Rectal smooth muscle tissue (tissue), 1 donor: ENCODE measurements at regions not wholly inside any gene's neighbourhood (a gene's known extent, or its start where the extent isn't known, plus 50 kb on each side); places are given as distances from the start of the nearest gene placed in this dataset.
"Not testable (repeated sequence)": the region's sequence is repeated elsewhere in the genome, so short reads cannot be mapped to it uniquely, and the experiment has no call there.

Source experiments
- H3K27ac ChIP-seq: one replicate; pipeline ENCODE4 v1.7.0; 2013; ENCODE audit warnings: low read depth, low read length, inconsistent platforms
- H3K27me3 ChIP-seq: one replicate; pipeline ENCODE4 v1.7.0; 2013; ENCODE audit warnings: low read length; ENCODE audit not compliant: control insufficient read depth, insufficient read depth
- H3K36me3 ChIP-seq: one replicate; pipeline ENCODE4 v1.7.0; 2013; ENCODE audit warnings: low read length; ENCODE audit not compliant: control insufficient read depth, insufficient read depth
- H3K4me1 ChIP-seq: one replicate; pipeline ENCODE4 v1.7.0; 2013; ENCODE audit warnings: low read length; ENCODE audit not compliant: control insufficient read depth, insufficient read depth
- H3K4me3 ChIP-seq: one replicate; pipeline ENCODE4 v1.7.0; 2013; ENCODE audit warnings: low read length
- H3K9ac ChIP-seq: one replicate; pipeline ENCODE4 v1.7.0; 2013; ENCODE audit warnings: low read length

DNA sequence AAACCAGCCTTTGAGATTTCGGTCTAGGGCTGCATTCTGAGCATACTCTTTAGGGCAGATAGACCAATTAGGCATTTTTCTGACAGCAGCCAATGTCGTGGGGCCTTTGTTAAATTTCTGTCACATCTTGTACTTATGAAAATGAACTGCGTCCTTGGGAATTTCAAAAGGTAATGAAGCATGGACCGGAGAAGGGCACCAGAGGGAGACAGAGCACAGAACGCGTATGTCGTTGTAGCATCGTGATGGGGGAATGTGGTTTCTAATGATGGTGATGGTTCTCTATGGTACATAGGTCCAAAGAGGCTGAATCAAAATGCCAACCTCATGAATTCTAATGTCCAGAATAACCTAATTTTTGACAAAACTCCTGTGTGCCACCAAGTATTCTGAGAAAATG, 483.9 kb upstream of the CRIM1 start:
- H3K36me3 ChIP-seq = no peaks in the 10 kb centered on the region
- no peaks in the 10 kb centered on the region for H3K27me3 ChIP-seq
- no peak overlapping the region for H3K27ac ChIP-seq
- no peaks in the 10 kb centered on the region for H3K4me1 ChIP-seq
- no peak overlapping the region for H3K4me3 ChIP-seq
- H3K9ac ChIP-seq = no peak overlapping the region

DNA sequence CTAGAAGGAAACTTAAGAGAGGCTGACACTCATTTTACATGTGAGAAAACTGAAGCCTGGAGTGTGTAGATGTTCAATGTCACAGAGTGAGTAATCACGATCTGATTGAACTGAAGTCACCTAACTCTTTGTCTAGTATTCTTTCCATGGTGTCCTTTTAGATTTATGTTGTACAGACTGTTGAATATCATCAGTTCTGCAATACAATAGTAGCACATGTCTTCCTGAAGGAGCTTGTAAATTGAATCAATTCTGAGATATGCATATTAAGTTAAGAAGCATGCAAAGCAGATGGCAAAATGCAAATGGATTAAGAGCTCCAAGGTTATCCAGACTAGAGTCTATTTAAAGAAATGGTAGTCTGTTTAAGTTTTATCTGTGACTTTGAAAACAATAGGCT, 484.9 kb upstream of the CRIM1 start:
- H3K27ac ChIP-seq = no peak overlapping the region
- H3K9ac ChIP-seq = no peak overlapping the region
- H3K4me3 ChIP-seq = no peak overlapping the region
- H3K27me3 ChIP-seq = no peaks in the 10 kb centered on the region
- H3K36me3 ChIP-seq = no peaks in the 10 kb centered on the region
- H3K4me1 ChIP-seq = no peaks in the 10 kb centered on the region

DNA sequence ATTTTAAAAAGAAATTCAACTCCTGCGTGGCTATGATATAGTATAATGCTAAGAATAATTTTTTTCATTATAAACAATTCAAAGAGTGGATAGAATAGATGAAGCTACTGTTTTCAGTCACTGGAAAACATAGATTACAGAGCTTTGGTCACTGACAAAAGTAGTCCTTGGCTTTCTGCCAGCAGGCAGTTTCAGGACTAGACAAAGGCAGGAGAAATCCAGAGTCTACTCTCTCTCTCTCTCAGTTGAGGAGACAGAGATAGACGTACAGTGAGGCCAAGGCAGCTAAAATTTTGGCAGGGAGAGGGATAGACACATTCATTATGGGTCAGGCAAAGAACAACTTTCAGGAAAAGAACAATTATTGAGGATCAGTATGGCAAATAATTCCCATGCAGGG, 491.4 kb upstream of the CRIM1 start:
- no peak overlapping the region for H3K27ac ChIP-seq

GRCh38 chr2:35858216-35858615, 497.4 kb upstream of the CRIM1 start:
- Histone ChIP-seq H3K36me3 (no peaks in the 10 kb centered on the region), H3K4me1 (no peaks in the 10 kb centered on the region), H3K27ac (no peak overlapping the region), H3K9ac (no peak overlapping the region), H3K4me3 (no peak overlapping the region), H3K27me3 (no peaks in the 10 kb centered on the region)

More for the DNA sequence above, 491.4 kb upstream of the CRIM1 start:
- no peak overlapping the region for H3K9ac ChIP-seq
- H3K4me3 ChIP-seq = no peak overlapping the region
- H3K27me3 ChIP-seq = no peaks in the 10 kb centered on the region
- no peaks in the 10 kb centered on the region for H3K36me3 ChIP-seq
- H3K4me1 ChIP-seq = no peaks in the 10 kb centered on the region

DNA sequence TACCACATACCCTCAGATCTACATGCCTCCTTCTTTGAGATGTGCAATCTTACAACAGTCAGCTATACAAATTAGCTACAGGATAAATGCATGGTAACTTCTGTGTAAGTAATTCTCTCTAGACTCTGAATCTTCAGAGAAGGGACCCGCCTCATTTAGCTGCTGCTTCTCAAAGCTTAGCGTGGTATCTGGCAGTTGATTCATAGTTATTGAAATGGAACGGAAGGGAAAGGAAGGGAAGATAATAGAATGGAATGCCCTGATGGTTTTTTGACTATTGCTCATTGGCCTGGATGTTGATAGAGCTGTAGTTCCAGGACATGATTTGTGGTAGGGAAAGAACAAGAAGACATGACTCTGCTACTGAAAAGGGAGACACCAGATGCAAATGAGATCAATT, 498.1 kb upstream of the CRIM1 start:
- Histone ChIP-seq H3K36me3 (no peaks in the 10 kb centered on the region), H3K9ac (no peak overlapping the region), H3K4me1 (no peaks in the 10 kb centered on the region), H3K27ac (no peak overlapping the region), H3K4me3 (no peak overlapping the region), H3K27me3 (no peaks in the 10 kb centered on the region)

GRCh38 chr2:35831385-35831784, 524.2 kb upstream of the CRIM1 start:
- Histone ChIP-seq H3K4me3 (no peak overlapping the region), H3K9ac (no peak overlapping the region), H3K27ac (no peak overlapping the region), H3K36me3 (no peaks in the 10 kb centered on the region), H3K27me3 (no peaks in the 10 kb centered on the region), H3K4me1 (no peaks in the 10 kb centered on the region)

DNA sequence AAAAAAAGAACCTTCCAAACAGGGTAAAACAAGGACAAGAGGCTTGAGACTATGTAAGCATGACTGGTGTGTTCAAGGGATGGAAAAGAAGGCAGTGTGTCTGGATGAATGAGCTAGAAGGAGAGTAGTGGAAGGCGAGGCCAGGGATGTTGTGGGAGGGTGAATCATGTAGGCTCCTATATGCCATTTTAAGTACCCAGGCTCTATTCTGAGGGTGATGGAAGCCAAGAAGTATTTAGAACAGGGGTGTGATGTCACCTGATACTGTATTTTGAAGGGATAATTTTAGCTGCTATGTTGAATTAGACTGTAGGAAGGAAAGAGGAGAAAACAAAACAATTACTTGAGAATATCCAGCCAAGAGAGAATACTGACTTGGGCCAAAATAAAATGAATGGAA, 524.7 kb upstream of the CRIM1 start:
- no peaks in the 10 kb centered on the region for H3K36me3 ChIP-seq
- no peaks in the 10 kb centered on the region for H3K27me3 ChIP-seq
- no peak overlapping the region for H3K9ac ChIP-seq
- H3K4me1 ChIP-seq = no peaks in the 10 kb centered on the region
- H3K4me3 ChIP-seq = no peak overlapping the region
- no peak overlapping the region for H3K27ac ChIP-seq

- Histone ChIP-seq H3K4me1 (no peaks in the 10 kb centered on the region), H3K4me3 (no peak overlapping the region), H3K9ac (no peak overlapping the region), H3K27ac (no peak overlapping the region), H3K27me3 (no peaks in the 10 kb centered on the region), H3K36me3 (no peaks in the 10 kb centered on the region)
Observed at GRCh38 chr2:35827086-35827485, 528.5 kb upstream of the CRIM1 start.

- Histone ChIP-seq H3K4me3 (no peak overlapping the region), H3K27me3 (no peaks in the 10 kb centered on the region), H3K27ac (no peak overlapping the region), H3K36me3 (no peaks in the 10 kb centered on the region), H3K9ac (no peak overlapping the region), H3K4me1 (no peaks in the 10 kb centered on the region)
Observed at GRCh38 chr2:35822716-35823115, 532.9 kb upstream of the CRIM1 start.

DNA sequence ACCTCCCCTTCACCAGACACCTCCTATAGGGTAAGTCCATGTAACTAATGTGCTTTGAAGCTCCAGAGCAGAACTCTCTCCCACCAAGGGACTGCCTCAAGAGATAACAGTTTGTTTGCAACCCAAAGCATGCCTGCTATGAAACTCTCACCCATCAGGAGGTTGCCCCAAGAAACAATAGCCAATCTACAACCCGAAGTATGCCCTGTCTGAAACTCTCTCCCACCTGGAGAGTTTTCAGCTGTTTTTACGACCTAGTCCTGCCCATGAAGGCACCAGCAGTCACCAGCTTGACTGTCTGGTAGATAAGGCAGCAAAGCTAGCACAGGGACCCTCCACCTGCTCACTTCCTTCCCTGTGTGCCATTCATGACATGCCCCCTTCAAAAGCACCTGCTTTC, 533.9 kb upstream of the CRIM1 start:
- Histone ChIP-seq H3K27me3 (no peaks in the 10 kb centered on the region), H3K4me3 (no peak overlapping the region), H3K36me3 (no peaks in the 10 kb centered on the region)

GRCh38 chr2:35820391-35820790, 535.2 kb upstream of the CRIM1 start:
- no peaks in the 10 kb centered on the region for H3K27me3 ChIP-seq
- H3K36me3 ChIP-seq = no peaks in the 10 kb centered on the region
- H3K4me1 ChIP-seq = no peaks in the 10 kb centered on the region
- no peak overlapping the region for H3K4me3 ChIP-seq
- no peak overlapping the region for H3K9ac ChIP-seq
- H3K27ac ChIP-seq = no peak overlapping the region

More for the DNA sequence above, 533.9 kb upstream of the CRIM1 start:
- Histone ChIP-seq H3K9ac (no peak overlapping the region), H3K27ac (no peak overlapping the region), H3K4me1 (no peaks in the 10 kb centered on the region)

GRCh38 chr2:35819033-35819432, 536.5 kb upstream of the CRIM1 start:
- Histone ChIP-seq H3K27me3 (no peaks in the 10 kb centered on the region), H3K9ac (no peak overlapping the region), H3K27ac (no peak overlapping the region), H3K4me1 (no peaks in the 10 kb centered on the region), H3K36me3 (no peaks in the 10 kb centered on the region), H3K4me3 (no peak overlapping the region)

GRCh38 chr2:35818359-35818758, 537.2 kb upstream of the CRIM1 start:
- H3K4me3 ChIP-seq, H3K27ac ChIP-seq, H3K36me3 ChIP-seq, H3K9ac ChIP-seq, H3K4me1 ChIP-seq, H3K27me3 ChIP-seq: not testable (repeated sequence)

GRCh38 chr2:35814597-35814996, 541.0 kb upstream of the CRIM1 start:
- not testable (repeated sequence) for H3K4me3 ChIP-seq, H3K4me1 ChIP-seq, H3K36me3 ChIP-seq, H3K27ac ChIP-seq, H3K27me3 ChIP-seq, H3K9ac ChIP-seq
